CD14-positive monocyte (primary cell): ENCODE measurements at regions not wholly inside any gene's neighbourhood (a gene's known extent, or its start where the extent isn't known, plus 50 kb on each side); places are given as distances from the start of the nearest gene placed in this dataset.
"Not testable (repeated sequence)": the region's sequence is repeated elsewhere in the genome, so short reads cannot be mapped to it uniquely, and the experiment has no call there.

Experiments
- DNase-seq, 3 donors: peaks; one replicate each; pipeline ENCODE4 v3.0.0-alpha.2; 2011 to 2022
- H2AFZ ChIP-seq: 2 replicates; pipeline ENCODE4 v1.6.0; 2012; ENCODE audit warnings: mild to moderate bottlenecking, low read depth, low read length, inconsistent platforms; ENCODE audit not compliant: insufficient read depth, poor library complexity, severe bottlenecking
- H3K27ac ChIP-seq, 2 donors: 1 replicate in 1 of 2; 2 replicates in 1 of 2; pipeline ENCODE4 v1.5.1; 2012 to 2013; ENCODE audit warnings: low read length in 2 of 2, control low read depth in 1 of 2, inconsistent platforms in 1 of 2, low read depth in 1 of 2, mild to moderate bottlenecking in 1 of 2
- H3K27me3 ChIP-seq, 2 donors: one replicate each; pipeline versions ENCODE4 v1.6.0 to v1.6.1; 2011 to 2013; ENCODE audit warnings: low read length in 2 of 2; ENCODE audit not compliant: control insufficient read depth in 2 of 2, insufficient read depth in 2 of 2
- H3K36me3 ChIP-seq, 2 donors: replicated peaks in 1 of 2; 1 replicate in 1 of 2; 2 replicates in 1 of 2; pipeline versions ENCODE4 v1.5.1 to v1.6.1; 2012 to 2013; ENCODE audit warnings: low read length in 2 of 2, control low read depth in 1 of 2, inconsistent platforms in 1 of 2, mild to moderate bottlenecking in 1 of 2; ENCODE audit not compliant: insufficient read depth in 2 of 2, control insufficient read depth in 1 of 2
- H3K4me1 ChIP-seq, 2 donors: 1 replicate in 1 of 2; 2 replicates in 1 of 2; pipeline versions ENCODE4 v1.5.1 to v1.6.1; 2012 to 2013; ENCODE audit warnings: low read length in 2 of 2, control low read depth in 1 of 2, inconsistent platforms in 1 of 2, mild to moderate bottlenecking in 1 of 2, moderate library complexity in 1 of 2; ENCODE audit not compliant: insufficient read depth in 2 of 2, control insufficient read depth in 1 of 2
- H3K4me2 ChIP-seq: replicated peaks from 2 replicates; pipeline ENCODE3; 2012; ENCODE audit warnings: low read length, moderate library complexity, mild to moderate bottlenecking; ENCODE audit not compliant: poor library complexity, severe bottlenecking; ENCODE audit errors: extremely low read depth
- H3K4me3 ChIP-seq, 3 experiments: fragments of 200-600 bp in 1 of 3; sonication (generic) in 1 of 3; replicated peaks in 1 of 3; 1 replicate in 2 of 3; 2 replicates in 1 of 3; pipeline ENCODE4 v1.5.1; 2011 to 2013; ENCODE audit warnings: low read length in 3 of 3, mild to moderate bottlenecking in 3 of 3, control low read depth in 2 of 3, low read depth in 2 of 3, inconsistent platforms in 1 of 3, moderate library complexity in 1 of 3
- H3K79me2 ChIP-seq: 2 replicates; pipeline ENCODE4 v1.6.0; 2012; ENCODE audit warnings: mild to moderate bottlenecking, control low read depth, inconsistent platforms, low read length, moderate library complexity; ENCODE audit not compliant: insufficient read depth
- H3K9ac ChIP-seq: 2 replicates; pipeline ENCODE4 v1.6.0; 2017; ENCODE audit warnings: low read length, mild to moderate bottlenecking; ENCODE audit not compliant: insufficient read depth, poor library complexity, severe bottlenecking
- H3K9me3 ChIP-seq, 2 donors: replicated peaks in 1 of 2; 1 replicate in 1 of 2; 2 replicates in 1 of 2; pipeline versions ENCODE4 v1.5.1 to v1.6.1; 2012 to 2013; ENCODE audit warnings: low read length in 2 of 2, control low read depth in 1 of 2; ENCODE audit not compliant: control insufficient read depth in 1 of 2, insufficient read depth in 1 of 2
- H4K20me1 ChIP-seq: 2 replicates; pipeline ENCODE4 v1.6.0; 2012; ENCODE audit warnings: mild to moderate bottlenecking, low read length, control low read depth, moderate library complexity; ENCODE audit not compliant: insufficient read depth
- H3K27ac Mint-ChIP-seq, 7 donors: one replicate each; pipeline ENCODE4 v1.8.0; 2020; ENCODE audit warnings: mild to moderate bottlenecking in 7 of 7, mixed read lengths in 7 of 7, moderate library complexity in 6 of 7, inconsistent platforms in 2 of 7
- H3K27me3 Mint-ChIP-seq, 3 donors: one replicate each; pipeline ENCODE4 v1.8.0; 2021 to 2022; ENCODE audit warnings: low read depth in 3 of 3, mild to moderate bottlenecking in 3 of 3, mixed read lengths in 3 of 3, moderate library complexity in 3 of 3, inconsistent platforms in 1 of 3
- H3K36me3 Mint-ChIP-seq, 2 donors: one replicate each; pipeline ENCODE4 v1.8.0; 2020; ENCODE audit warnings: mixed read lengths in 2 of 2, inconsistent platforms in 1 of 2, mild to moderate bottlenecking in 1 of 2
- H3K4me1 Mint-ChIP-seq: one replicate; pipeline ENCODE4 v1.8.0; 2020; ENCODE audit warnings: mild to moderate bottlenecking, mixed read lengths
- H3K4me3 Mint-ChIP-seq, 2 donors: one replicate each; pipeline ENCODE4 v1.8.0; 2020; ENCODE audit warnings: mild to moderate bottlenecking in 2 of 2, mixed read lengths in 2 of 2, moderate library complexity in 1 of 2
- H3K9me3 Mint-ChIP-seq, 7 donors: one replicate each; pipeline ENCODE4 v1.8.0; 2020 to 2022; ENCODE audit warnings: mixed read lengths in 7 of 7, mild to moderate bottlenecking in 6 of 7, moderate library complexity in 6 of 7, inconsistent platforms in 2 of 7
- WGBS: methylation state at CpG from one replicate; pipeline ENCODE4 v1.1.5; 2013; ENCODE audit warnings: missing lambda C conversion rate; ENCODE audit not compliant: insufficient coverage; 5-methylcytosine and 5-hydroxymethylcytosine counted together
- intact Hi-C, 2 donors: fragments of 100-400 bp; cut with micrococcal nuclease; formaldehyde crosslinking; loops; one replicate each; pipeline versions ENCODE4 v1.15.0 to v1.15.1; 2023
- TF ChIP-seq, protein P1 (sequence below): fragments of 200-600 bp; IDR thresholded peaks from one replicate; pipeline ENCODE4 v1.8.0; 2022; ENCODE audit warnings: antibody characterized with exemption, mild to moderate bottlenecking

GRCh38 chrX:28391528-28391927, 195.7 kb upstream of the IL1RAPL1 start:
- no peaks in the 10 kb centered on the region for H3K9me3 ChIP-seq
- H3K4me3 ChIP-seq = no peak overlapping the region
- no peak overlapping the region for H3K27ac Mint-ChIP-seq
- no peak overlapping the region for H3K27ac ChIP-seq
- no peaks in the 10 kb centered on the region for H3K36me3 Mint-ChIP-seq
- no peaks in the 10 kb centered on the region for H3K4me1 Mint-ChIP-seq
- no peak overlapping the region for H3K4me2 ChIP-seq
- no peaks in the 10 kb centered on the region for H3K36me3 ChIP-seq
- no peaks in the 10 kb centered on the region for H3K4me1 ChIP-seq
- TF ChIP-seq, protein P1, sequence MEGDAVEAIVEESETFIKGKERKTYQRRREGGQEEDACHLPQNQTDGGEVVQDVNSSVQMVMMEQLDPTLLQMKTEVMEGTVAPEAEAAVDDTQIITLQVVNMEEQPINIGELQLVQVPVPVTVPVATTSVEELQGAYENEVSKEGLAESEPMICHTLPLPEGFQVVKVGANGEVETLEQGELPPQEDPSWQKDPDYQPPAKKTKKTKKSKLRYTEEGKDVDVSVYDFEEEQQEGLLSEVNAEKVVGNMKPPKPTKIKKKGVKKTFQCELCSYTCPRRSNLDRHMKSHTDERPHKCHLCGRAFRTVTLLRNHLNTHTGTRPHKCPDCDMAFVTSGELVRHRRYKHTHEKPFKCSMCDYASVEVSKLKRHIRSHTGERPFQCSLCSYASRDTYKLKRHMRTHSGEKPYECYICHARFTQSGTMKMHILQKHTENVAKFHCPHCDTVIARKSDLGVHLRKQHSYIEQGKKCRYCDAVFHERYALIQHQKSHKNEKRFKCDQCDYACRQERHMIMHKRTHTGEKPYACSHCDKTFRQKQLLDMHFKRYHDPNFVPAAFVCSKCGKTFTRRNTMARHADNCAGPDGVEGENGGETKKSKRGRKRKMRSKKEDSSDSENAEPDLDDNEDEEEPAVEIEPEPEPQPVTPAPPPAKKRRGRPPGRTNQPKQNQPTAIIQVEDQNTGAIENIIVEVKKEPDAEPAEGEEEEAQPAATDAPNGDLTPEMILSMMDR = no peak
- H3K9ac ChIP-seq = no peak overlapping the region
- H3K9me3 Mint-ChIP-seq = peaks cover 0 to 3% (median 0%) of the 10 kb centered on the region in 7 donors
- no peaks in the 10 kb centered on the region for H4K20me1 ChIP-seq
- H3K27me3 ChIP-seq = no peaks in the 10 kb centered on the region
- no peak for DNase-seq
- whole genome bisulfite sequencing = no CpG with 5 or more reads among the region's 5 CpGs
- H3K27me3 Mint-ChIP-seq = no peaks in the 10 kb centered on the region
- H3K79me2 ChIP-seq = no peaks in the 10 kb centered on the region
- no peak overlapping the region for H3K4me3 Mint-ChIP-seq
- H2AFZ ChIP-seq = no peak overlapping the region
- intact Hi-C loops = no loop called here

DNA sequence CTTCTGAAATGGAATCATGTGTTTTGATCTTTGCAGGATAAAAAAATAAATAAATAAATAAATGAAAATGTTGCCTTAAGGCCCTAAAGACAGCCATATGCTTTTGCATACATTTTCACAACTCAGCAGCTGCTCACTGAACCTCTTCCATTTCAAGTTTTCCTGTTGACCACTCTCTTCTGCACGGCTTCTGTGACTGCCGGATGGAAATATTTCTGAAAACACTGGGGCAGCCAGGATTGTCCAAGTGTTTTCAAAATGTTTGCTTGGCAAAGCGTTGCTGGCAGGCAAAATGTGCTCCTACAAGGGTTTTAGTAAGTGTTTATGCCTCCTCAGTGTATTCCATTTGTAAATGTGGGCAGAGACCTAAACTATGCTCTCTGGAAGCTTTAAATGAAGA, 208.1 kb upstream of the IL1RAPL1 start:
- Mint-ChIP-seq H3K36me3 (no peaks in the 10 kb centered on the region), H3K4me3 (no peak overlapping the region), H3K27ac (no peak overlapping the region), H3K9me3 (peaks cover 0 to 2% (median 0%) of the 10 kb centered on the region in 7 donors), H3K27me3 (no peaks in the 10 kb centered on the region), H3K4me1 (no peaks in the 10 kb centered on the region)
- no peak overlapping the region for H3K4me3 ChIP-seq
- DNase-seq = no peak
- H3K27ac ChIP-seq = no peak overlapping the region
- no peak overlapping the region for H3K9ac ChIP-seq
- no peaks in the 10 kb centered on the region for H3K79me2 ChIP-seq
- H3K4me2 ChIP-seq = no peak overlapping the region
- no peaks in the 10 kb centered on the region for H3K36me3 ChIP-seq
- H3K4me1 ChIP-seq = no peaks in the 10 kb centered on the region
- no peaks in the 10 kb centered on the region for H3K27me3 ChIP-seq
- no peak overlapping the region for H2AFZ ChIP-seq
- intact Hi-C loops = no loop called here
- 100% methylated on average over 1 of the region's 3 CpGs for WGBS
- no peaks in the 10 kb centered on the region for H3K9me3 ChIP-seq
- TF ChIP-seq, protein P1 = no peak
- H4K20me1 ChIP-seq = no peaks in the 10 kb centered on the region

- H3K9ac ChIP-seq, H3K27me3 ChIP-seq, H2AFZ ChIP-seq, H3K27ac Mint-ChIP-seq, H3K79me2 ChIP-seq, H3K36me3 ChIP-seq, H3K36me3 Mint-ChIP-seq, H3K27me3 Mint-ChIP-seq, H3K9me3 ChIP-seq, intact Hi-C loops, H4K20me1 ChIP-seq, H3K4me2 ChIP-seq, H3K4me3 Mint-ChIP-seq, H3K4me3 ChIP-seq, H3K27ac ChIP-seq, DNase-seq, H3K4me1 ChIP-seq, H3K4me1 Mint-ChIP-seq: not testable (repeated sequence)
- 100% methylated on average over 2 of the region's 11 CpGs for WGBS
- peaks cover 2 to 25% (median 9%) of the 10 kb centered on the region in 7 donors for H3K9me3 Mint-ChIP-seq
Measured at GRCh38 chrX:28367649-28368048, 219.6 kb upstream of the IL1RAPL1 start.
